Keratinocyte (primary cell): ENCODE measurements at regions not wholly inside any gene's neighbourhood (a gene's known extent, or its start where the extent isn't known, plus 50 kb on each side); places are given as distances from the start of the nearest gene placed in this dataset.

Experiments
- EZH2 ChIP-seq: IDR thresholded peaks from one replicate; pipeline ENCODE4 v1.6.1; 2012; ENCODE audit warnings: inconsistent platforms, mild to moderate bottlenecking, low read length, moderate library complexity
- TF ChIP-seq, protein P1 (sequence below), 3 experiments: IDR thresholded peaks in 1 of 3; conservative IDR thresholded peaks in 1 of 3; optimal IDR thresholded peaks in 1 of 3; 2 replicates in 2 of 3; 3 replicates in 1 of 3; pipeline versions ENCODE3 to v1.5.1; 2011; ENCODE audit warnings: low read length in 3 of 3, mild to moderate bottlenecking in 3 of 3, moderate library complexity in 2 of 3, control low read depth in 1 of 3, inconsistent platforms in 1 of 3; ENCODE audit not compliant: insufficient read depth in 2 of 3; ENCODE audit errors: extremely low read depth in 1 of 3

- TF ChIP-seq, protein P1, sequence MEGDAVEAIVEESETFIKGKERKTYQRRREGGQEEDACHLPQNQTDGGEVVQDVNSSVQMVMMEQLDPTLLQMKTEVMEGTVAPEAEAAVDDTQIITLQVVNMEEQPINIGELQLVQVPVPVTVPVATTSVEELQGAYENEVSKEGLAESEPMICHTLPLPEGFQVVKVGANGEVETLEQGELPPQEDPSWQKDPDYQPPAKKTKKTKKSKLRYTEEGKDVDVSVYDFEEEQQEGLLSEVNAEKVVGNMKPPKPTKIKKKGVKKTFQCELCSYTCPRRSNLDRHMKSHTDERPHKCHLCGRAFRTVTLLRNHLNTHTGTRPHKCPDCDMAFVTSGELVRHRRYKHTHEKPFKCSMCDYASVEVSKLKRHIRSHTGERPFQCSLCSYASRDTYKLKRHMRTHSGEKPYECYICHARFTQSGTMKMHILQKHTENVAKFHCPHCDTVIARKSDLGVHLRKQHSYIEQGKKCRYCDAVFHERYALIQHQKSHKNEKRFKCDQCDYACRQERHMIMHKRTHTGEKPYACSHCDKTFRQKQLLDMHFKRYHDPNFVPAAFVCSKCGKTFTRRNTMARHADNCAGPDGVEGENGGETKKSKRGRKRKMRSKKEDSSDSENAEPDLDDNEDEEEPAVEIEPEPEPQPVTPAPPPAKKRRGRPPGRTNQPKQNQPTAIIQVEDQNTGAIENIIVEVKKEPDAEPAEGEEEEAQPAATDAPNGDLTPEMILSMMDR (optimal IDR thresholded peaks at IDR 0.05 in 1 of 3, IDR thresholded peaks at IDR 0.05 in 1 of 3, conservative IDR thresholded peaks at IDR 0.05 in 1 of 3; ENCODE audit: extremely low read depth in 1 of 3, insufficient read depth in 2 of 3, low read length in 3 of 3), result no peak
- TF ChIP-seq EZH2, result no peak
These were observed 131.2 kb upstream of the HHIP start for GRCh38 chr4:144514736-144515135.
